NCI-H345 treated with DMSO at 0.1 percent for 48 hours (cell line): ENCODE measurements at regions not wholly inside any gene's neighbourhood (a gene's known extent, or its start where the extent isn't known, plus 50 kb on each side); places are given as distances from the start of the nearest gene placed in this dataset.

Source experiments
- DNase-seq: peaks from one replicate; lab custom pipeline; 2025; ENCODE audit not compliant: unreplicated experiment; lab: John Stamatoyannopoulos, UW

DNA sequence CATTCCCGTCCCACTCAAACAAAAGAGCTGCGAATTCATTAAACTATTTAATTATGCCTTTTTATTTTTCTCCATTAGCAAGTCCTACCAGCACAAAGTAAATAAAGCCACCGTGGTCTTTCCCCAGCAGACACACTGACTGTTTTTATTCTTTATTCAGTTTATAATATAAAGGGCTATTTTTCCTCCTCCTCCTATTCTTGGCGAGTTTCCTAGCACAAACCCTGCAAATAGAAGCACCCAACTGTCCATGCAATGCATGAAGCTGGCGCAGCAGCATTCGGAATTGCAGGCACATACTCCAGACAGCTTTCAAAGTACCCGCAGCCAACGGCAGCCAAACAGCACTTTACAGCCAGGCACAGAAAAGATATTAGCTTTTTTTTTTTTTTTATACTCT is 583.4 kb upstream of the PSMD7 start:
- no peak for DNase-seq

DNA sequence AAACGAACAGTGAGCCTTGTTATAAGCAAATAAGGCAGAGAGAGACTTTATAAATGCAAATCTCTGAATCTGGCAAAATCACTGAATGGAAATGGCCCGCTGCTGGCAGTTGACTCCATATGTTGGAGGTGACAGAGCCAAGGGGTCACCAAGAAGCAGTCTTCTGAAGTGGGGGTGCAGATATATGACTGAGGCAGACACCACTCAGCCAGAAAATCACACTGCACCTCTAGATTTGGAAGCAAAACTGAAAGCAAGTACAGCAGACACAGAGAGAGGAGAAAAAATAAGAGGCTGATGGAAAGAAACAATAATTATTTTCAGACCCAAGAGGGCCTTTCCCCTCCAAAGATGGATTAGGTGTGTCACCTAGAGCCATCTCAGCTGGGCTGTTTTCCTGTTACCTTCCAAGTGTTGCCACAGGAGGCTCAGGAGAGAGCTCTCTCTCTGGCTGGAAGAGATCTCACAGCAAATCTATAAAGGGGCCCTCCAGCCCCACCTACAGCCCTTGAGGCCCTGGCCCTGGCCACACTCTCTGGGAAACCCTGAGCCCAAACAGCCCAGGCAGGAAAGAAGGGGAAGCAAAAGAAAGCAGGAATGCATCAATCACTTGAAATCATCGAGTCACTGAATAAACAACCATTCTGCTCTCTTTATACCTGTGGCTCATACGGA is 585.1 kb upstream of the PSMD7 start:
- no peak for DNase-seq

DNA sequence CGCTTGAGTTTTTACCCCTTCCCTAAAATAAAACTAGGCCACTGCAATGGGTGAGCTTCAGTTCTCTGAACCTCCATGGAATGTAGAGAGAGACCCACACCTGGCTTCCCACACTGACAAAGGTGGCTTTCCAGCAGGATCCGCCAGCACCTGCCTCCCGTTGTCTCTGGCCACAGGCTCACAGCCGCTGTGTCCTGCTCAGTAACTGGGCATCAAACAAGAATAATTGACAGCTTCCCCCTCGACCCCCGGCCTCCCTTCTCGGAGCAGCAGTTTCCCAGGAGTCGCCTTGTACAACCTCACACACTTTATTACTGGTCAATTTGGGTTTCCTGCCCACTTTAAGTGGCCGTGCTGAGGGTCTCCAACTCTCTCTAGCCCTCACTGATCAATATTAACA is 586.1 kb upstream of the PSMD7 start:
- no peak for DNase-seq

DNA sequence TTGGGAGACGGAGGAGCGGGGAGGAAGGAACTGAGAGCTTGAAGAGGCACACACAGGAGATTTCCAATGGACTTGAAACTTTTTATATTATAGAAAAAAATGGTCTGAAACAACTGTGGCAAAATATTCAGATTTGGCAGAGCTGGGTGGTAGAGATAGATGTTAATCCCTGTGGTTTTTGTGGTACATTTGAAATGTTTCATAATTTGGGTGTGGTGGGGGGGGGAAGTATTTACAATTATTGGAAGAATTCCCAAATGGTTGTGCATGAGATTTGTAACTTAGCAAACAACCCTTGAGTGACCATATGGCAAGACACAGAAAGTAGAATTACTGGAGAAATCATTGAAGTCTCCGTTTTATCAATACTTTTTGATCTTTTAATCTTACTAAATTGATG is 588.8 kb upstream of the PSMD7 start:
- no peak for DNase-seq

DNA sequence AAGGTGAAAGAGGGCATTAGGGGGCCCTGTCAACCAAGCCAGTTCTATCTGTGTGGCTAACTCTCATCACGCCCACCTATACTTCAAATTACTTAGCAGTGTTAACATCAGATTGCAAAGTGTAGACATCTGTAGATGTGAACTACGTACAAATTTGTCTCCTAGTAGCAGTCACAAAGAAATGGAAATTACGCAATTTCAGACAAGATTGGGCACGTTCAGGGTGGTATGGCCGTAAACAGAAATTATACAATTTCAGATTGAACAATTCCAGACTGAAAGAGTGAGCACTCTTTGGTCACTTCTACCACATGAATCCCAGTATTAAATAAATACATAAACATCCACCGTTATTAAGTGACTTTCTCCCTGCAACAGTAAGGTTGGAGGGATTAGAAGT is 592.7 kb upstream of the PSMD7 start:
- DNase-seq = no peak

DNA sequence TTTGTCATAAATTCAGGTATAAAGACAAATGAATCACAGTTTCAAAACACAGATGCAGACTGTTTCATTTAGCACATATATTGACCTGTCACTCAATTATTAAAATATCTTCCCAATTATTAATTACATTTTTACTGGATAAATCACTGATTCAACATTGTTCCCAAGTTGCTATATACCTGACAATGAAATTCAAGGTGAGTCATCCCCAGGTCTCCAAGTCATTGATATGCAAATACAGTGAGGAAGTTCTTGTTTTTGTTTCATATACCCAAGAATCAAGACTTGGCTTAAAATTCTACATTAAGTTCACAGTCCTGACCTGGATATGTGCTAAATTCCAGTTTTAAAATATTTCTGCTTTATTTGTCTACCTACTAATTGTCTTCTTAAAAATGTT is 599.3 kb upstream of the PSMD7 start:
- no peak for DNase-seq

DNA sequence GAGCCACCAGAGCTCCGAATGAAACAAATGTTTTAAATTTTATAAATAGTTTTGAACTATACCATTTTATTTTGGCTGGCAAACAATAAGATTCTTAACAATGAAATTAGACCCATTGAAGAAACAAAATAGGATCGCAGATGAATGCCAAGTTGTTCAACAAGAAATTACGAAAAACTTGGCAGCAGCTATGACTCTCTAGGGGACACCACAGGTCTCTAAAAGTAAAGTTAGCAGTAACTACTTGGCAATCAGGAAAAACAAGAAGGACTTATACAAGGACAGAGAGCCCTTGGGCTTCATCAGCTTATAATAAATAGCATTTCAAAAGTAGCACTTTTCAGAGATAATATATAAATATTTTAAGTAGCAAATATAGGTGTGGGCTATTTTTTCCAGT is 603.8 kb upstream of the PSMD7 start:
- no peak for DNase-seq

DNA sequence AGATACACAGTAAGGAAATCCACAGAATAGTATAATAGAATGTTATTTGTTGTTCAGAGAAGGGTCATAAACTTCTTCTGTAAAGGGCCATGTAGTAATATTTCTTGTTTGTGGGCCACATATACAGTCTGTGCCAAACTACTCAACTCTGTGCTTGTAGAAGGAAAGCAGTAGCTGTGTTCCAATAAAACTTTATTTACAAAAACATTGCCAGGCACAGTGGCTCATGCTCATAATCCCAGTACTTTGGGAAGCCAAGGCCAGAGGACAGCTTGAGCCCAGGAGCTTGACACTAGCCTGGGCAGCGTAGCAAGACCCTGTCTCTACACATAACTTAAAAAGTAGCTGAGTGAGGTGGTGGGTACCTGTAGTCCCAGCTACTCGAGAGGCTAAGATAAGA is 612.8 kb upstream of the PSMD7 start:
- no peak for DNase-seq

DNA sequence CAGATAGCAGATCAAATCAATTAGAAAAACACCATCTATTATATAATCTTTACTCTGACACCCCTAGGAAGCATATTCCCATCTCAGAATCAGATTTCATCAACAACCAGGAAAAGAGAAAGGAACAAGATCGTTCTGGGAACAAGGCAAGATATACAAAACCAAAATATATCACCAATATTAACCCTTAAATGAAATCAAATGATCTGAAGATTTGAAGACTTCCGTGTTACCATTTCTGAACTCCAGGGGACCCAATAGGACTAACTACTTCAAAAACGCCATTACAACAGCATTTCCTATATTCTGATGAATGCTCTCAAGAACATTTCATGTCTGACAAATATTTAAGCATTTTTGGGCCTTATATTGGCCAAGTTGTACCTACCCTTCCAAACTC is 624.2 kb upstream of the ZFHX3 start:
- no peak for DNase-seq

DNA sequence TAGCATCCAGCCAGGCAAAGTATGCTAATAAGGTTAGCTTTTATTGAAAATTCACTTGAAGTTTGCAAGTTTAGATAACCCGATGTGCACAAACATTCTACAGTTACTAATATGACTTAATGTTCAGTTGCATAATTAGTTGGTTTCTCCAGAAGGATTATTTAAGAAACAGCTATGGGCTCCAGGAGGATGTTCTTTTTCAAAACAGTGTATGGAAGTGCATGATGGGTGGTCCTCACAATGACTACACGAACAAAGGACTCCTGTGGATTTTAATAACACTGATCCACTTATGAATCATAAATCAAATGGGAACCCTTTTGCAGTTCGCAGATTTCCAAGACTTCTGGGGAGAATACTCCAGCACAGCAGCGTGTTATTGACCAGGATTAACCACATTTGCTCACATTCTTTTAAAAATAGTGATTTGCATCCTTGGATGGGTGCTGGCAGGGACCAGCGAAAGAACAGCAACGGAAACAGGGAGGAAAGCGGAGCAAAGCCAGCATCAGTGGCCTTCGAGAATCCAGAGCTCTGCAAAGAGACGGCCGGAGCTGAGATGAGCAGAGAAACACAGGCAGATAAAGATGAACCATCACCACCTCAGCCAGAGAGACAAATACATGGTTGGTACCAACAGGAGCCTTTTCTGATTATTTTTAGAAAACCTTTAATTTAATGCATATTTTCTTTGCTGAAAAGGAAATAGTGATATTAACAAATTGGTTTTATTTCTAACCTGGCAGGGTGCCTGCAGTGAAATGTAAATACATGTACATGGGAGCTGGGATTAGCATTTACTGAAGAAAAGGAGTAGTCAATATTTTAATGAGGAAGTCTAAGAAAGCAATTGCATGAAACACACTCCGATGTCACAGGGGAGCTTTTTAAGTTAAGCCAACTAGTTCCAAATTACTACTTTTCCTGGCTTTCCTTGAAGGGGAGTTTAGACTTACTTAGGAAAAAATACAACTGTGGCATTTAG is 623.2 kb upstream of the ZFHX3 start:
- DNase-seq = no peak

DNA sequence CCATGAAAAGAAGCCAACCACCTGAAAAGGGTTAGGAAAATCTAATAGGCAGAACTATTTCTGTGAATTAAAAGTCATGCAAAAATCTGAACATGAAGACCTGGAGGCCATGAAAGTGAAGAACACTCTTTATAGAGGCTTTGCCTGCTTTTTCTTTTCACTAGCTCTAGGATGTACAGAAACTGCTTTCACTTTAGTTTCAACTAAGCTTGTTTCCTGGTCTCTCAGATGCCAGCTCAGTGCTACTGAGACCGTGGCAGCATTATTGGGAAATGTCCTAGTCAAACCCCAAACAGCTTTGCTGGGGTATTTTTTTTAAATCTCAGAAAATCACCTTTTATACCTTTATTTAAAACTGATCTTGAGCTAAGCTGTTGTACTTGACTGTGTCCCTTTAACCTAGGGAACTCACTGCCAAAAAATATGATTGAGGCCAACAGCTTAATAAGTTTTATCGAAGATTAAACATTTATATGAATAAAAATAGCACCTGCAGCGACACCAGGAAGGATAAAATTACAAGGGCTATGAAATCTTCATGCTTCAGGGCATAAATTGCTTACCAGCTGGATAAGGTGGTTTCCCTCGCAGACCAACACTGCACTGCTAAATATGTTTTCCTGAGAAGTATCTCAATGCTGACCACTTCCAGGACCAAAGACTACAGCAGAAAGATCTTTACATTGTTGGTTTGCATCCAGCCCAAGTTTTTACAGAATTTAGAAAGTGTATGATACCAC is 621.8 kb upstream of the ZFHX3 start:
- no peak for DNase-seq

DNA sequence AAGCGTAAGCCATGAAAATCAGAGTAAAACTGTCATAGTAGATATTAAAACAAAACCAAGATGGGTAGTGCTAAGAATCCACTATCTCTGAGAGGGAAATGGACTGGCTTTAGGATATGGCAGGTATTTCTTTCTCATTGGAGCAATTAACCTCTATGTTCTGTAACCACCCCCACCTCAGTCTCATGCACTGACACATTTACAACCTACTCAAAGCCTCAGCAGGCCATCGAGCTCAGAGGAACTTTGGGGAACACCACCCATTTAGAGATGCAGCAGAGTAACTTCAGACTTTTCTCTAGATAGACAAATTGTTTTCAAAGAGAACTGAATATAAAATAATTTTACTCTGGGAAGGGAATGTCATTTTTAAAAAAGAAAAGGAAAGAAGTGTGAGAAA is 615.8 kb upstream of the ZFHX3 start:
- DNase-seq = no peak

DNA sequence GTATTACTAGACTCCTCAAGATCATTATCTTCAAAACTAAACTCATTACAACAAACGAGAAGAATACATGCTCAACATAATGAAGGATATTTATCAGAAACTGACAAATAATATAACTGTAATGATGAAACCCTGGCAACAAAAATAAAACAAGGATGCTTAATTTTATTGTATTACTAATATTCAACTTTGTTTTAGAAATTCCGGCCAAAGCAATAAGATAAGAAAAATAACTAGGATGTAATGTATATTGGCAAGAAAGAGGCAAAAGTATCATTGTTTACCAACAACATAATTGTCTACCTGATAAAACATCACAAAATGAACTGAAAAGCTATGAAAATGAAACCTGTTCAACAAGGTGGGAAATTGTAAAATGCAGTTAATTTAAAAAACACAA is 588.3 kb upstream of the ZFHX3 start:
- no peak for DNase-seq

DNA sequence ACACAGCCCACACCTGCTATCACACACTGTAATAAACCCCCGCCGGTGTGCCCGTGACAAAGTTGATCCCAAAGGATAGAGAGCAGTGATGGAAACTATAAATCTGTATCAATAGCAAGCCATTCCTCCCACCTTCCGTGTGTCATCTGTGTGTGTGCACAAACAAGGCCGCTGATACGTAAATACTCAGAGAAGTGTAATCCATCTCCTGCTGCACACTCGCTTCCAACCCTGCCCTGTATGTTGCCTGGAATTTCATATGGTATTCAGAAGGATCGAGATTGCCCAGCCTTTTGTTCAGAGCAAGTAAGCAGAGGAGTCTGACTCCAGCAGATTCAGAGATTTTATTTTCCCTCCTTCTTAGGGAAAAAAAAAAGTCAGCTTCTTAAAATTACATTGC is 581.1 kb upstream of the ZFHX3 start:
- DNase-seq = no peak

DNA sequence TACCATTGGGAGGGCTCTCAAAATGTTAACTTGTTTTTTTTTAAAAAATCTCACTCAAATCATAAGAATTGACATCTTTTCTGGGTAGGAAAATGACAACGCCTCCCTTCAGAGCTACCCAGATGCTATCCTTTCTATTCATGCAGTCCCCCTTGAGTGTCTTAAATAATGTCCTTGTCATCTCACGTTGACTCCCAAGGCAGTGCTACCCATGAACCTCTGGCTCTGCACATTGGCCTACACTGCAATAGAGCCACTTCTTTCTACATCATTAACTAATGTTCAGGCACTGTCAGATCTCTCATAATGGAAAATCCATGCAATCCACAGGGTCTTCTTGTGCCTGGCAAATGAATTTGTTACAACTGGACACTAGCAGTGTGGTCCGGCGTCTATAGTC is 569.8 kb upstream of the ZFHX3 start:
- no peak for DNase-seq

DNA sequence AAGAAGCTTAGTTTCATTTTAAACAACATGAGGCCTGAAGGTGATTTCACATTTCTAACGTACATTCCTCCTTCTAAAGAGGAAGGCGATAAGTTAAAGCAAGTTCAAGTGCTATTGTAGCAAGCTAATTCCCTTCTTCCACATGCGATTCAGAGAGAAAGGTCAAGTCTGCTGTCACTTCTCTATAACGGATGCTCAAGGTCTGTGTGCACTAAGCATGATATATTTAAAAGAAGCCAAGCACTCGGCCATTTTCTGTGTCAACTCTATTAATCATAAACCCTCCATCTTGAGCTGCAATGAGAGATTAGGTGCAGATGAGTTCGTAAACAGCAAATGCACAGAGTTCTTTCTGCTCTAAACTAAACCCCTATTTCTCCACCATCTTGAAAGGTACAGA is 568.8 kb upstream of the ZFHX3 start:
- no peak for DNase-seq

DNA sequence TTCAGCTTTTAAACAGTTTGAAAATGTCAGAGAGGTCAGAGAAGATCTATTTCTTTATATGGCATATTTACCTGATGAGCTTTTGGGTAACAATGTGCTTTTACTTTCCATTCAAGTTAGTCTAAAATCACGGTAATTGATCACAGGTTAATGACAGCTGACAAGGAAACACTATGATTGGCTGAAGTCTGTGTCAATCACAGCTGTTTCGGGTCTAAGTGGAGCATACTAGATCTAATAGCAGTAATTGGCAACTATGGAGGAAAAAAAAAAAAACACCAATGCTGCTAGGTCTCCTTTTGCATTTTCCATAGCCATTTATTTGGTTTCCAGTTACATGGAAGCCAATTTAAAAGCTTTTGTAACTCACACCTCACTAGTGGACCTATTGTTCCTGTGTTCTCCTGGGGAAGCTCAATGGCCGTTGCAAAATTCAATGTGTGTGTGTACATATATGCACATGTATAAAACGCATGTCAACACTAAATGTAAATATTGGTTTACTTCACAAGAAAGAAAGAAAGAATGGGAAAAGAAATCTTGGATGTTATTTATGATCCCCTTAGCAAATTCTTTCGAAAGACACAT is 568.3 kb upstream of the ZFHX3 start:
- DNase-seq = peak; percentile 7

DNA sequence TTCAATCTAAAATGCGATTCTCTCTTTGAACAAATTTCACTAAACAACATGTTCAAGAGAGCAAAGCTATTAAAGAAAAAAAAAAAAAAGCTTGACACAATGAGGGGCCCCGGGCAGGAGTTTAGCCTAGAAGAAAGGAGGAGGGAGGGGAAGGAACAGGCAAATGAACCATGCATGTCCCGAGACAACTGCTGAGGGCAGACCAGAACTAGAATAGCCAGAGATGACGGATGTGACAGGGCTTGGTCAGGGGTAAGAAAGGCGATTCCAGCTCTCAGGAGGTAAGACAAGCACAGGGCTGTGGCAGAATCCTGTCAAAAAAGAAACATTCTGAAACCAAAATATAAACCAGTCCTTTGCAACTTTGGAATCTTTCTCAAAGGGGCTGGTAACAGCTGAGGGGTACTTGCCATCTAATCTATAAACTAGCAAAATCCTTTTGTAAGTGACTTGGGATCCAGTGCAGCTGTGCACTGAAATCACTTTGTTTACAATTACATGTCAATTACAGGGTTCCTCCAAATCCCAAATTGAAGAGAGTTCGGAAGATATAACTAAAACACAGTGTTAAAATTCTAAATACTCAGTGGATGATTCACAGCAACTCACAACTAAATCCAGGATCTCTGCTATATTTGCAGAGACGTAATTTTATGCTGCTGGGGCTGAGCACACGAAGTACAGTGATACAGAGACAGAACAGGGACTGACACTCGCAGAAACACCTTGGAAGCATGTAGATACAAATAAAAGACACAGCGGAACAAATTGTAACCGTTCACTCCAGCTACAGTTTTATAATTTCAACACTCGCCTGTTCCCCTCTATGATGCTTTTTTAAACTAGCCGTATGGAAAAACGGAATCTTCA is 567.4 kb upstream of the ZFHX3 start:
- DNase-seq = no peak

DNA sequence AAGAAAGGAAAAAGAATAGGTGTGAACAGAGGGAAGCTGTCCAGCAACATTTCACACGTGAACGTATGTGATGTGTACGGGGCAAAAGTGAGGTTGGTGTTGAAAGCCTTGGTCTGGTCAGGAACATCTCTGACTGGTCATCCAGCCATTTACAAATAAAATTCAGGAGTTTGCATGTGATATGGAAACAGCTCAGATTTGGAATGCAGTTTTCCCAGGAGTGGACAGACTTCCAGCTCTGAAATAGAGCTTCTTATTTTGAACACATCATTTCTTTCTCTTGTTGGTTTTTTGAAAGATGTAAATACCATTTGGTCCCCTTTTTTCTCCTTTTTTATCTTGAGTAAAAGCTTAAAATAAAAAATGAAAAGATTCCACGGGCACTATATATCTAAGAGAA is 566.2 kb upstream of the ZFHX3 start:
- DNase-seq = no peak

DNA sequence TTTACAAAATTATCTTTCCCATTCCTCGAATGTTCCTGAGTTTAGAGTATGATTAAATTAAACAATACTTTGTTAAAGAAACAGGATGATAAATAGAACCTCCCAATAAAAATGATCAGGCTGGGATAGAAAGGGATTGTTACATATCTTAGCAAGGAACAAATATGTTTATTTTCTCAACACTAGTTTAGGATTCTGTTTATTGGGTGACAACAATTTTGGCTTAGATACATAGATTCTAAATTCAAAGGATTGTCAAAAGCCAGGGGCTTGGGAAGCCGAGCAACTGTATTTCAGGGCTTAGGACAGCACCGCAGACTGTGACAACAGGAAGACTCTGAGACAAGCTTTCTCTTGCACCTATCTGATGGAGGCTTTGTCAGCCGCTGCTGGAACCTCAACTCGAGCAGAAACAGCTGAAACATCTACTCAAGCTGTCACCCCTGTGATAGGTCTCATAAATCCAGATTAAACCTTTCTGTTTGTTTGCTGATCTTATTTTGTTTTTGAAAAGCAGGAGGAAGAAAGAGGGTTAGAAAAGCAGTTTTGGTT is 562.8 kb upstream of the ZFHX3 start:
- DNase-seq = no peak
